ENCODE measurements at regions not wholly inside any gene's neighbourhood (a gene's known extent, or its start where the extent isn't known, plus 50 kb on each side); places are given as distances from the start of the nearest gene placed in this dataset.

DNA sequence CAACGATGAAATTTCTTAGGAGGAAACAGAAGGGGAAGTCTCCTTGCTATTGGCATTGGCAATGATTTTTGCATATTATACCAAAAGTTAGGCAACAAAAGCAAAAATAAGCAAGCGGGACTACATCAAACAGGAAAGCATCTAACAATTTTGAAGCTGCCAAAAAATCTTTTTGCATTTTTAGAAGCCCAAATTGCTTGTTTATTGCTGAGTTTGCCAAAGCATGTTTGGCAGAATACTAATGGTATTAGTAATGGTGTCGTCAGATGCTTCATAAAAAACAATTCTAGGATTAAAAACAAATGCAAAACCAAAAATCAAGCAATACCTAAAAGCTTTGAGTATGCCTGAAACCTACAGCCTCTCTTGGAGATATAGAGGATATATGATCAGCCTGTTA lies 80.0 kb downstream of the GALR1 start:
- H3K4me3 ChIP-seq (ENCODE audit: low read depth, low read length), result no peak overlapping the region
- TF ChIP-seq, protein P1, sequence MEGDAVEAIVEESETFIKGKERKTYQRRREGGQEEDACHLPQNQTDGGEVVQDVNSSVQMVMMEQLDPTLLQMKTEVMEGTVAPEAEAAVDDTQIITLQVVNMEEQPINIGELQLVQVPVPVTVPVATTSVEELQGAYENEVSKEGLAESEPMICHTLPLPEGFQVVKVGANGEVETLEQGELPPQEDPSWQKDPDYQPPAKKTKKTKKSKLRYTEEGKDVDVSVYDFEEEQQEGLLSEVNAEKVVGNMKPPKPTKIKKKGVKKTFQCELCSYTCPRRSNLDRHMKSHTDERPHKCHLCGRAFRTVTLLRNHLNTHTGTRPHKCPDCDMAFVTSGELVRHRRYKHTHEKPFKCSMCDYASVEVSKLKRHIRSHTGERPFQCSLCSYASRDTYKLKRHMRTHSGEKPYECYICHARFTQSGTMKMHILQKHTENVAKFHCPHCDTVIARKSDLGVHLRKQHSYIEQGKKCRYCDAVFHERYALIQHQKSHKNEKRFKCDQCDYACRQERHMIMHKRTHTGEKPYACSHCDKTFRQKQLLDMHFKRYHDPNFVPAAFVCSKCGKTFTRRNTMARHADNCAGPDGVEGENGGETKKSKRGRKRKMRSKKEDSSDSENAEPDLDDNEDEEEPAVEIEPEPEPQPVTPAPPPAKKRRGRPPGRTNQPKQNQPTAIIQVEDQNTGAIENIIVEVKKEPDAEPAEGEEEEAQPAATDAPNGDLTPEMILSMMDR (IDR thresholded peaks at IDR 0.05; ENCODE audit: low read depth, low read length), result no peak

DNA sequence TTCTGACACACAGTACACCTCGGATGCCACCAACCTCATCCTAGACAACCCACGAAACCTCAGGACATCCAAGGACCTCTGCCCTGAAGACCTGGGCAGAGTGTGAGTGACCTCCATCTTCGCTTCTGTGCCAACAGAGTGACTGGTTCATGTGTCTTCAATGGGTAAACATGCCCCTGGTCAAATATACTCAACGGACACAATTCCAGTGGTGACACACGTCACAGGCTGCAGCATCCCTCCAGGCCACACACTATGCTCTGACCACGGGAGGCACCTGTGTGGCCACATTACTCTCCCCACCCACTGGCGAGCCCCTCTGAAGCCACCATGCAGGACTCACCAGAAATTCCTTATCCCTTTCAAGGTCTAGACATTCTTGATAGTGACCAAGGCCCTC lies 85.2 kb downstream of the GALR1 start:
- no peak overlapping the region for H3K4me3 ChIP-seq (ENCODE audit: low read depth, low read length)
- TF ChIP-seq, protein P1 (IDR thresholded peaks at IDR 0.05; ENCODE audit: low read depth, low read length), result no peak

DNA sequence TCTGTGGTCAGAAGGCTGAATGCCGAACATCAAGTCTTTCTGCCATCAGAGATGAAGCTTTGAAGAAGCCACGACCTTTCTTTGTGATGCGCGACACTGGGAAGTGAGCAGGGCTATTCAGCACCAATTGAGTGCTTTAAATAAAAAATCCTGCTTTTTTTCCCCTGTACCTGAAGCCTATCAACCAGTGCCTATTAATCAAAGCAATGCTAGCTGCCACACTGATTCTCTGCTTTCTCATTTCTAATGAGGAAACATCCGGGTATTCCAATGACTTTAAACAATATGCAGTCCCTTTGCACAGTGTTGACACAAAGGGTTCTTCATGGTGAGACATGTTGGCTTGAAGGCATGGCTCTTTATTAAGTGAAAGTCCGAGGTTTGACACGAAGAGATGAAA lies 88.0 kb downstream of the GALR1 start:
- TF ChIP-seq, protein P1 (IDR thresholded peaks at IDR 0.05; ENCODE audit: low read depth, low read length), result no peak
- no peak overlapping the region for H3K4me3 ChIP-seq (ENCODE audit: low read depth, low read length)

DNA sequence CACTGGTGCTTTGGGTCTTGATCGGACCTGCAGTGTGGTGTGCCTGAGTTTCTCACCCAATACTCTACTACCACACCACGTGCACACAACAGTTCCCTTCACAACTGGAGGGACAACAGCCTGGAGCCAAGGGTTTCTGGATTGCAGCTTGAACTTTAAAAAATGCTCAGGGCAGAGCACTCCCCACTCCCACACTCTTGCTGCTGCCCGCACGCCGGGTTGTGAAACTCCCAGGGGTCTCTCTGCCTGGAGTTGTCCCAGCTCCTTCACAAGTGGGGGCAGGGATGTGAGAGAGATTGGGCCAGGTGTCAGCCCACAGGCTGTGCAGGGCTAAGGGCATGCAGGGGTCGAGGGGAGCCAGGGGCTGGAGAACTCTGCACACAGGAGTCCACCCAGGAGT lies 89.4 kb downstream of the GALR1 start:
- no peak overlapping the region for H3K4me3 ChIP-seq (ENCODE audit: low read depth, low read length)
- TF ChIP-seq, protein P1 (IDR thresholded peaks at IDR 0.05; ENCODE audit: low read depth, low read length), result no peak

DNA sequence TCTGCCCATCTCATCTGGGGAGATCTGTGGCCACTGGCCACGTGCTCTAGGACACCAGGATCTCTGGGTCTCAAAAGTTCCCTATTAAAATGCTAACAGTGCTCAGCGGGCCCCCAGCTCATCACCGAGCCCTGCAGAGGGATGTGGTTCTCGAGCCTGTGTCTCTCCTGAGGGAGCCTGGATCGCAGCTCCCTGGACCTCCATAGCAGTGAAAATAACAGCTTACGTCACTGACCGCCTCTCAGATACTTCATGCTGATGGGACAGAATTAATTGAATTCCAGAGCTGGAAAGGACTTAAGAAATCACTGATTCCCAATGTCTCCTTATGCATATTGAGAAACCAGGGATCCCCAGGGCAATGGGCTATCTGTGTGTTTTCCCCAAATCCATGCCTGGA lies 90.0 kb downstream of the GALR1 start:
- TF ChIP-seq, protein P1 (IDR thresholded peaks at IDR 0.05; ENCODE audit: low read depth, low read length), result no peak
- H3K4me3 ChIP-seq (ENCODE audit: low read depth, low read length), result no peak overlapping the region

DNA sequence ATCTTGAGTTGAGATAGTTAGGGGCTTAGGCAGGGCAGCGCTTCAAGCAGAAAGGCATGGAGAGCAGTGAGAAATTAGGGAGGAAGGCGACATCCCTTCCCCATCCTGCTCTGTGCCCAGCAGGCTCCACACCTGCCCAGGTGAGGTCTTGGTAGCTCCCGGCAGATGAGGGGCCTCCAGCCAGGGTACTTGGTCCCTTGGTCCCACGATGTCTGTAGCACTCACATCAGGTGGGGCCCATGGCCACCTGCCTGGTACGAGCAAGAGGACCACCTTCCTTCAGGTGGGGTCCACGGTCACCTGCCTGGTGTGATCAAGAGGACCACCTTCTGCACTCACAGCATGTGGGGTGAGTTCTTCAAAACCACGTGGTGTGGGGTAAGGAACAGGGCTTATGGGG lies 91.2 kb downstream of the GALR1 start:
- no peak overlapping the region for H3K4me3 ChIP-seq (ENCODE audit: low read depth, low read length)
- TF ChIP-seq, protein P1 (IDR thresholded peaks at IDR 0.05; ENCODE audit: low read depth, low read length), result no peak

DNA sequence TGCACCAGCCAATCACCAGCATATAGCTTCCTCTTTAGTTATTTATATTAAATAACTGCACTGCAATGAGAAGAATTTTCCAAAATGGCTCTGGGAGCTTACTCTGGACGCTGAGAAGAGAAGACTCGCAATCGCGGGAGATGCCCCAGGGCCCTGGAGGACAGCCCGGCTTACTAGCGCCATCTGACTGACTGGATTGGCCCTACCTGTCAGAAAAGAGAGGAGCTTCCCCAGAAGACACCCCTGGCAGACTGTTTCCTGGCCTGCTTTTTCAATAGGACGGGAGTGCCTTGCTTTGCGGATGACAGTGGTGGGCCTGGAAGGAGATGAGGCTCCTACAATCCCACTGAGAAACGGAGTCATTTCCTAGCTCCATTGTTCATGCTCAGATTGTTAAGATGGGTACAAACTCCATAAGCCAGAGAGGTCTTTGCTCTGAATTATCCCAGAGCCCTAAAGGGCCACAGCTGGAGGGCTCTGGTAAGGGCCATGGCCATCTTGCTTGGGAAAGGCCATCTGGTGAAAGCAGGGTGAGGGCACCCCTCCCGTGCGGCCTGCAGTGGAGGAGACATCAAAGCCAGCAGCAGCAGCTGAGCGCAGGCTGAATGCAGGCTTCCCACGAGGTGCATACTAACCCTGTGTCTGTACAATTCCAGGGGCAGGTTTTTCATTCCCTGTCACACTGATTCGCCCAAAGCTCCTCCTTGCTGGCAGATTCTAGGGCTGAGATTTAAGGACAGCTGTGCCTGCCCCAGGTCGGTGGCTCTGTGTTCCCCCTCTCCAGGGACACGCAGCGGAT lies 92.1 kb downstream of the GALR1 start:
- TF ChIP-seq, protein P1 (IDR thresholded peaks at IDR 0.05; ENCODE audit: low read depth, low read length), result no peak
- no peak overlapping the region for H3K4me3 ChIP-seq (ENCODE audit: low read depth, low read length)
